ENCODE measurements at regions not wholly inside any gene's neighbourhood (a gene's known extent, or its start where the extent isn't known, plus 50 kb on each side); places are given as distances from the start of the nearest gene placed in this dataset.

DNA sequence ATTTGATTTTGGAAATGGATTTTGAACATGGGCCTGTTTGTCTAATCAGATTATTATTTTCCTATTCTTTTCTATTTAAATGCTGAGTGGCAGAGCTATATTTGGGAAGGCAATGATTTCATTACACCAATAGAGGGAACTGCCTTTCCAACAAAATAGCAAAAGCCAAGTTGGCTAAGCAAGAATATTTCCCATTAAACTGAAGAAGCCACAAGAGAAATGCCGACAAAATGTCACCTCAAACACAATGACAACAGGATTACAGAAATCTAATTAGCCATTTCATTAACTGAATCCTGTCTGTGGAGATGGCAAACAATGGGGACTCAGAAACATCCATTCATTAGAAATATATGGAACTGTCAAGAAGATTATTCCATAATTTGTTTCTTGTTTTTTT, 1593.1 kb upstream of the RAG2 start:
- TF ChIP-seq, protein P1, sequence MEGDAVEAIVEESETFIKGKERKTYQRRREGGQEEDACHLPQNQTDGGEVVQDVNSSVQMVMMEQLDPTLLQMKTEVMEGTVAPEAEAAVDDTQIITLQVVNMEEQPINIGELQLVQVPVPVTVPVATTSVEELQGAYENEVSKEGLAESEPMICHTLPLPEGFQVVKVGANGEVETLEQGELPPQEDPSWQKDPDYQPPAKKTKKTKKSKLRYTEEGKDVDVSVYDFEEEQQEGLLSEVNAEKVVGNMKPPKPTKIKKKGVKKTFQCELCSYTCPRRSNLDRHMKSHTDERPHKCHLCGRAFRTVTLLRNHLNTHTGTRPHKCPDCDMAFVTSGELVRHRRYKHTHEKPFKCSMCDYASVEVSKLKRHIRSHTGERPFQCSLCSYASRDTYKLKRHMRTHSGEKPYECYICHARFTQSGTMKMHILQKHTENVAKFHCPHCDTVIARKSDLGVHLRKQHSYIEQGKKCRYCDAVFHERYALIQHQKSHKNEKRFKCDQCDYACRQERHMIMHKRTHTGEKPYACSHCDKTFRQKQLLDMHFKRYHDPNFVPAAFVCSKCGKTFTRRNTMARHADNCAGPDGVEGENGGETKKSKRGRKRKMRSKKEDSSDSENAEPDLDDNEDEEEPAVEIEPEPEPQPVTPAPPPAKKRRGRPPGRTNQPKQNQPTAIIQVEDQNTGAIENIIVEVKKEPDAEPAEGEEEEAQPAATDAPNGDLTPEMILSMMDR (IDR thresholded peaks at IDR 0.05; ENCODE audit: insufficient read depth, low read length, poor library complexity, severe bottlenecking), result no peak
- H3K4me3 ChIP-seq (replicated peaks; ENCODE audit: low read depth, low read length), result no peak overlapping the region
- DNase-seq (ENCODE audit: extremely low read depth, insufficient read length), result no peak
- no peaks in the 10 kb centered on the region for H3K36me3 ChIP-seq (ENCODE audit: control insufficient read depth, insufficient read depth, low read length)
- no peaks in the 10 kb centered on the region for H3K27me3 ChIP-seq (replicated peaks; ENCODE audit: control insufficient read depth, insufficient read depth, low read length)

DNA sequence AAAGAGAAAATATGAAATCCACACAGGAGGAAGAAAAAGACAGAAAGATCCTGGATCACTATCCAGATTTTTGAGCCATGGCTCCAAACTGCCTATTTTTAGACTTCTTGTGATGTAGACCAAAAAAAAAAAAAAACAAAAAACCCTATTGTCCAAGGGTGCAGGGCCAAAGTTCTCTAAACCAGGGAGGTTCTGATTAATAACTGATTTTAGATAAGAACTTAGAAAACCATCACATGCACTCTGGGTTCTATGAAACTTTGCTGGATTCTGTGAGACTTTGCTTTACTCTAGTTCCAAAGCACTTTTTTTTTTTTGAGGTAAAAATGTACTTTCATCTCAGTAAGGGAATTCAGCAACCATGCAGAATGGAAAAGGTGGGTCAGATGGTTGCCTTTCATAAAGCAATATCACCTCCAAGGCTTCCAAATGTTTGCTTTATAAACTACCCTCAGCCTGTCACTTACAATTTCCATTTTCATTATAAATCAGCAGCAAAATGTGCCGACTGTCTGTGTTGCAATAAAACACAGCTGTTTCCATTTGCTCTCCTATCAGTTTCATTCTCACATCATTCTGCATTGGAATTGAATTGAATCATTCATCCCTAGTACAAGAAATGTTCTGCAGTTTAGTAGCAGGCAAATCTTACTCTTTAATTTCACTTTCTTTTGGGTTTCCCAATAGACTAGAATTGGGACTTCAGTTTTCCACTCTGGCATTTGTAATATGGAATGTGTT, 1584.3 kb upstream of the RAG2 start:
- Histone ChIP-seq H3K27me3 (replicated peaks; ENCODE audit: control insufficient read depth, insufficient read depth, low read length) (no peaks in the 10 kb centered on the region), H3K36me3 (ENCODE audit: control insufficient read depth, insufficient read depth, low read length) (no peaks in the 10 kb centered on the region), H3K4me3 (replicated peaks; ENCODE audit: low read depth, low read length) (no peak overlapping the region)
- DNase-seq (ENCODE audit: extremely low read depth, insufficient read length), result no peak
- TF ChIP-seq, protein P1 (IDR thresholded peaks at IDR 0.05; ENCODE audit: insufficient read depth, low read length, poor library complexity, severe bottlenecking), result no peak

DNA sequence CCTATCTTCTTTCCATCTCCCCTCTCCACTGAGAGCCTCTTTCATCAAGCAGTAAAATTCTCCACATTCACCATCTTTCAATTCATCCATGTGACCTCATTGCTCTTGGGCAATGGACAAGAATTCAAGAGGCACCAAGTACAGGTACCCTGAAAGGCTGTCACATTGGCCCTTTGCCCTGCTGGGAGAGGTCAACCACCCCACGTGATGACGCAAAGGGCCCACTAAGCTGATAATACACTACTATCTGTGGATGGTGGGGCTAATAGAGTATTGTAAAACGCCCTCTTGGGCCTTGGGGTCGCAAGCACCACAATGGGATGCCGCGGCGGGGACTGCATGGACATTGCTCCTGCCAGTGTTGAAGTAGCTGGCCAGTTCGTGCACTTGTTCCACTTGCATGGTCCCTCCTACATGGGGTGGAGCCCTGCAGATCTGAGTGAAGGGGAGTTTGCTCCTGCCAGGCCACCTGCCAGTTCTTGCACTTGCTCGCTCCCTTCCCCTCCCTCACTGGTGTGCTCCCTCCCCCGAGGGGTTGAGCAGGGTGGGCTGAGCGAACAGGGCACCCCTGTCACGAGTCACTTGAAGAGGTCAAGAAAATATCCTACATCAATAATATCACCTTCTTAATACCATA, 1578.8 kb upstream of the RAG2 start:
- Histone ChIP-seq H3K36me3 (ENCODE audit: control insufficient read depth, insufficient read depth, low read length) (no peaks in the 10 kb centered on the region), H3K4me3 (replicated peaks; ENCODE audit: low read depth, low read length) (no peak overlapping the region), H3K27me3 (replicated peaks; ENCODE audit: control insufficient read depth, insufficient read depth, low read length) (no peaks in the 10 kb centered on the region)
- TF ChIP-seq, protein P1 (IDR thresholded peaks at IDR 0.05; ENCODE audit: insufficient read depth, low read length, poor library complexity, severe bottlenecking), result no peak
- no peak for DNase-seq (ENCODE audit: extremely low read depth, insufficient read length)

DNA sequence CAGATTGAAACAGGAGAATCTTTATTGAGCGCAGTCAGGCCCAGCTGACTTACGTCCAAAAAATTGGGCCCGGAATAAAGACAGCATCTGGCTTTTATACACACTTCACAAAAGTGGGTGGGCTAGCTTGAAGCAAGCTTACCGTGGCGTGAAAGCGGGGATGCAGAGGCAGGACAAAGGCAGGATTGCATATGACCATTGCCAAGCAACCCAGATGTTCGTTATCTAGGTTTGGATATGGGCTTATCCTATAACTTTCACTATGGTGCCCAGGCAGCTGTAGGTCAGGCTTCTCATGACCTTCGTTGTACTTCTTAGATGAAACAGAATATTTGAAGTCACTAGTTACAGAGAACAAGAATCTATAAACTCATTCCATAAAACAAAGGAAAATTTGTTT, 1575.6 kb upstream of the RAG2 start:
- TF ChIP-seq, protein P1 (IDR thresholded peaks at IDR 0.05; ENCODE audit: insufficient read depth, low read length, poor library complexity, severe bottlenecking), result no peak
- H3K4me3 ChIP-seq (replicated peaks; ENCODE audit: low read depth, low read length), result no peak overlapping the region
- no peaks in the 10 kb centered on the region for H3K36me3 ChIP-seq (ENCODE audit: control insufficient read depth, insufficient read depth, low read length)
- DNase-seq (ENCODE audit: extremely low read depth, insufficient read length), result no peak
- H3K27me3 ChIP-seq (replicated peaks; ENCODE audit: control insufficient read depth, insufficient read depth, low read length), result no peaks in the 10 kb centered on the region

DNA sequence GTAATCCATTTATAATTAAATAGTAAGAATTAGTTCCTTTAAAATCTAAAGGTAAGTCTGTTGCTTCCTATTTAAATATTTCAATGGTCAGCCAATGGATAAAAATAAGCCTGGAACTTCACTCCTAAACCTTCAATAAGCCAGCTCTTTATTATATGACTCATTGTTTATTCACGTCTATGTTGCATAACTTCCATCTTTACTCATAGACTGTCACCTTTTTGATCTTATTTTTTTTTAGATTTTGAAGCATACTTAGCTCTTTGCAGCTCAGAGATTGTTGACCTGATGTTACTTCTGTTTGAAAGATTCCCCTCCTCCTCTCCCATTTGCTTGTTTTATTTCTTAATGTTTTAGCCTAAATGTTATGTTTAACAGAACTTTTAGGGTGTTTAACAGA, 1571.2 kb upstream of the RAG2 start:
- no peak for DNase-seq (ENCODE audit: extremely low read depth, insufficient read length)
- no peaks in the 10 kb centered on the region for H3K27me3 ChIP-seq (replicated peaks; ENCODE audit: control insufficient read depth, insufficient read depth, low read length)
- no peaks in the 10 kb centered on the region for H3K36me3 ChIP-seq (ENCODE audit: control insufficient read depth, insufficient read depth, low read length)
- TF ChIP-seq, protein P1 (IDR thresholded peaks at IDR 0.05; ENCODE audit: insufficient read depth, low read length, poor library complexity, severe bottlenecking), result no peak
- no peak overlapping the region for H3K4me3 ChIP-seq (replicated peaks; ENCODE audit: low read depth, low read length)

All from GM06990 (cell line).